Fibroblast of mammary gland (primary cell): ENCODE measurements at regions not wholly inside any gene's neighbourhood (a gene's known extent, or its start where the extent isn't known, plus 50 kb on each side); places are given as distances from the start of the nearest gene placed in this dataset.
A peak's percentile ranks its signal among the peaks of the same experiment; 100 is the strongest.

Experiments
- DNase-seq: peaks from one replicate; pipeline ENCODE4 v3.0.0-alpha.2; 2010; ENCODE audit warnings: low read depth
- H3K4me3 ChIP-seq: 2 replicates; pipeline ENCODE4 v1.5.1; 2011; ENCODE audit warnings: low read depth, mild to moderate bottlenecking, low read length, moderate library complexity; ENCODE audit not compliant: control insufficient read depth
- CTCF ChIP-seq: conservative IDR thresholded peaks from 2 replicates; pipeline ENCODE4 v1.5.1; 2011; ENCODE audit warnings: low read depth, low read length, inconsistent platforms; ENCODE audit not compliant: control insufficient read depth, insufficient read depth

GRCh38 chr3:166388321-166388720 is 551.1 kb upstream of the BCHE start:
- no peak for DNase-seq
- H3K4me3 ChIP-seq = no peak overlapping the region
- no peak for TF ChIP-seq CTCF

- no peak for DNase-seq
- TF ChIP-seq CTCF = no peak
- no peak overlapping the region for H3K4me3 ChIP-seq
Measured at GRCh38 chr3:166372571-166373106, 535.4 kb upstream of the BCHE start.

GRCh38 chr3:166367947-166368533 is 530.8 kb upstream of the BCHE start:
- no peak overlapping the region for H3K4me3 ChIP-seq
- DNase-seq = no peak

GRCh38 chr3:166362698-166363097 is 525.5 kb upstream of the BCHE start:
- no peak for TF ChIP-seq CTCF
- peak; percentile 29 for DNase-seq
- H3K4me3 ChIP-seq = no peak overlapping the region

More at GRCh38 chr3:166367947-166368533, 530.8 kb upstream of the BCHE start:
- TF ChIP-seq CTCF = no peak

- TF ChIP-seq CTCF = no peak
- no peak overlapping the region for H3K4me3 ChIP-seq
- no peak for DNase-seq
Measured at GRCh38 chr3:166360720-166361119, 523.5 kb upstream of the BCHE start.

GRCh38 chr3:166351461-166351860 is 514.2 kb upstream of the BCHE start:
- no peak for TF ChIP-seq CTCF
- no peak for DNase-seq
- no peak overlapping the region for H3K4me3 ChIP-seq
